Bronchial epithelial cell (primary cell): ENCODE measurements at regions not wholly inside any gene's neighbourhood (a gene's known extent, or its start where the extent isn't known, plus 50 kb on each side); places are given as distances from the start of the nearest gene placed in this dataset.
A peak's percentile ranks its signal among the peaks of the same experiment; 100 is the strongest.

Source experiments
- DNase-seq: peaks from one replicate; pipeline ENCODE4 v3.0.0-alpha.2; 2010; ENCODE audit warnings: low read depth
- FAIRE-seq: peaks from 2 replicates; lab custom pipeline; 2011; peaks lifted over from hg19 to GRCh38; lab: Jason Lieb, UNC
- H3K27me3 ChIP-seq: 2 replicates; pipeline ENCODE4 v1.5.1; 2011; ENCODE audit warnings: low read length; ENCODE audit not compliant: control insufficient read depth, insufficient read depth
- H3K36me3 ChIP-seq: 2 replicates; pipeline ENCODE4 v1.5.1; 2011; ENCODE audit warnings: low read length; ENCODE audit not compliant: control insufficient read depth, insufficient read depth
- H3K4me3 ChIP-seq: 2 replicates; pipeline ENCODE4 v1.5.1; 2011; ENCODE audit warnings: mild to moderate bottlenecking, low read depth, low read length, control low read depth
- TF ChIP-seq, protein P1 (sequence below): IDR thresholded peaks from 2 replicates; pipeline ENCODE4 v1.5.1; 2011; ENCODE audit warnings: mild to moderate bottlenecking, moderate library complexity, low read length, control low read depth, inconsistent platforms; ENCODE audit not compliant: insufficient read depth, severe bottlenecking

DNA sequence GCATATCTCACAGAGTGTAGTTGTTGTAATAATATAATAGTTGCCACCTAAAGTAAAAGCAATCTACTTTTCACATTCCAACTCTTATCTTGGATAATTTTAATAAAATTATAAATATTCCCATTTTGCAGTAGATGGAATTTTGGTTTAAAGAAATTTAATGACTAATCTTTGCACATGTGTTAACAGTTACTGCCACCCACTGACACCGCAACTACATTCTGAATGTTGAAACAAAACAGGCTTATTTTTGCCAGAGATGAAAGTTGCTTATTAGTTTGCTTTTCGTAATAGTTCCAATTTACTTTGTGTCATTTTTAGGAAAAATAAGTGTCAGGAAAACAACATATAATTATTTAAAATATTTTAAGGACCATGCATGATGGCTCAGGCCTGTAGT lies 557.5 kb upstream of the PCDH15 start:
- Histone ChIP-seq H3K27me3 (no peaks in the 10 kb centered on the region), H3K36me3 (no peaks in the 10 kb centered on the region), H3K4me3 (no peak overlapping the region)
- no peak for DNase-seq
- FAIRE-seq, result no peak
- TF ChIP-seq, protein P1, sequence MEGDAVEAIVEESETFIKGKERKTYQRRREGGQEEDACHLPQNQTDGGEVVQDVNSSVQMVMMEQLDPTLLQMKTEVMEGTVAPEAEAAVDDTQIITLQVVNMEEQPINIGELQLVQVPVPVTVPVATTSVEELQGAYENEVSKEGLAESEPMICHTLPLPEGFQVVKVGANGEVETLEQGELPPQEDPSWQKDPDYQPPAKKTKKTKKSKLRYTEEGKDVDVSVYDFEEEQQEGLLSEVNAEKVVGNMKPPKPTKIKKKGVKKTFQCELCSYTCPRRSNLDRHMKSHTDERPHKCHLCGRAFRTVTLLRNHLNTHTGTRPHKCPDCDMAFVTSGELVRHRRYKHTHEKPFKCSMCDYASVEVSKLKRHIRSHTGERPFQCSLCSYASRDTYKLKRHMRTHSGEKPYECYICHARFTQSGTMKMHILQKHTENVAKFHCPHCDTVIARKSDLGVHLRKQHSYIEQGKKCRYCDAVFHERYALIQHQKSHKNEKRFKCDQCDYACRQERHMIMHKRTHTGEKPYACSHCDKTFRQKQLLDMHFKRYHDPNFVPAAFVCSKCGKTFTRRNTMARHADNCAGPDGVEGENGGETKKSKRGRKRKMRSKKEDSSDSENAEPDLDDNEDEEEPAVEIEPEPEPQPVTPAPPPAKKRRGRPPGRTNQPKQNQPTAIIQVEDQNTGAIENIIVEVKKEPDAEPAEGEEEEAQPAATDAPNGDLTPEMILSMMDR, result no peak

DNA sequence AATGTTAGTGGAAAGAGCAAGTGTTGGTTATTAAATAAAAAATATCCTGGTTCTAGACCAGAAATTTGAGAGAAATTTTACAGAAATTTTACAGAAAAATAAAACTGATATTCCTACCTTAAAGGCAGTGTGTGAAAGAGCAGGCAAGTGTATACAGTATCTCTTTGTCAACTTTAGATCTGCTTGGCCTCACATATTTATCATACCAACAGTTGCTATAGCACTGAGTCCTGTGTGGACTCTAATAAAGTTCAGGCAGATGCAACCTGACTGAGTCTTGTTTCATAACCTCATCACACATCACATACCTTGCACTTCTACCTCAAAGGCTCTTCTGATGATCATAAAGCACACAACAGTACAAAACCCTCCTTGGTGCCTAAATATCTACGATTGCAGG lies 552.4 kb upstream of the PCDH15 start:
- DNase-seq (peak; percentile 5), FAIRE-seq (no peak)
- Histone ChIP-seq H3K36me3 (no peaks in the 10 kb centered on the region), H3K27me3 (no peaks in the 10 kb centered on the region), H3K4me3 (no peak overlapping the region)
- TF ChIP-seq, protein P1, result no peak

DNA sequence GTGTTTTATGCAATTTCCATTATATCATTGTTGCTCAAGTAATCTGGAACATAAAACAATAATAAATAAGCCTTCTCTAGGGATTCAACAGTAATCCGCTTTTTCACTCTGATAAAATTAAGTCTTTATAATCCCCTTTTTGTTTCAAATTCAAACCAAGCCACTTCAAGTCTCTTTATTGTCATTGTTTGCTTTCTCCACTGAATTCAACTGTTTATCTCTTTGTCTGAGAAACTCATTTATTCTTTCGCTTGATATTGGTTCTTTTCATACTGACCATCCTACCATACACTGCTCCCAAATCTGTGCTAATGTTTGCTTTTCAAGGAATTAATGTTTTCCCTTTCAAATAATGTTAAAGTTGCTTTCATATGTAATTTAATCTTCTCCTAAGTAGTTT lies 550.4 kb upstream of the PCDH15 start:
- H3K27me3 ChIP-seq, result no peaks in the 10 kb centered on the region
- TF ChIP-seq, protein P1, result no peak
- H3K4me3 ChIP-seq, result no peak overlapping the region
- DNase-seq, result no peak
- no peak for FAIRE-seq
- H3K36me3 ChIP-seq, result no peaks in the 10 kb centered on the region

DNA sequence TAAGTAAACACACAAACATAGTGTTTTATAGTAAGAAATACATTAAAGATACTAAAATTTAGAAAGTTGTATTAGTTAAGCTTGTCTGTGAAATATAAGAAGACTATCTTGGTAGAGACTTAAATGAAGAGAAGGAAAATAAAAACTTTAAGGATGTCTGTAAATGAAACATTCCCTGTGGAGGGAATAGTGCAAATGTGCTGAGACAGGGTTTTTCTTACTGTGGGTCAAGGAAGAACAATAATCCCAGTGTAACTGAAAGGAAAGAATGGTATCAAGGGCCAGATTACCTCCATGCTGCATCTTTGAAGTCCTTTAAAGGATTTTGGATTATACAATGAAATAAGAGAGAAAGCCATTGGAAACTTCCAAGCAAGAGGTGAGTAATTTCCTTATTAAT lies 547.5 kb upstream of the PCDH15 start:
- FAIRE-seq, result no peak
- no peaks in the 10 kb centered on the region for H3K27me3 ChIP-seq
- TF ChIP-seq, protein P1, result no peak
- H3K36me3 ChIP-seq, result no peaks in the 10 kb centered on the region
- H3K4me3 ChIP-seq, result no peak overlapping the region
- DNase-seq, result no peak

DNA sequence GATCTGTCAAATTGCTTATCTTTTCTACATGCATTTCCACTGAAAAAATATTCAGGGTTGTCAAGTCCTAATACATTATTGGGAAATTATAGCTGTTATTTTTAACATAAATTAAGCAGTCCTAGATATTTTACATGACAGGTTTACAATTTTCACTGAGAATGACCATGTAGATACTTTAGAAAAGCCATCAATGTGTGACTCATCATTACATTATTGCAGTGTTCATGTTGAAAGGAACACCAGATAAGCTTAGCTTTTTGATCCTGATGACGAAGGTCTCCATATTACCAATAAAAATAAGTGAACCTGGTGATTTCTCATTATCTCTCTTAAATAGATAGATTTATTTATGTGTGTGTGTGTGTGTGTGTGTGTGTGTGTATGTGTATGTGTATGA lies 529.5 kb upstream of the PCDH15 start:
- TF ChIP-seq, protein P1, result no peak

DNA sequence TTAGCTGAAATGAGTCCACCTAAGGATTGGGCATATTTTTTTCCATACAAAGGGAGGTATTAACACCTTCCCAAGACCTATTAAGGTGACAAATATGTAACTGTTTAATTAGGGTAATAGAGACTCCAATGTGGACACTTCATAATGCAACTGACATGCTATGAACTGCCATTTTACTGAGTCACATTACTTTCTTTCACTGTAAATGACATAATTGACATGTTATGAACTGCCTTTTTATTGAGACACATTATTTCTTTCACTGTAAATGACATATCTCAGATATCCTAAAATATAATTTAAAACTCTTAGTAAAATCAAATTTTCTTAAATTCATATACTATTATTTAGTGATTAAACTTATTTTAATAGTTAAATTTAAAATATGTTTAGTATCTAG lies 528.8 kb upstream of the PCDH15 start:
- Histone ChIP-seq H3K4me3 (no peak overlapping the region), H3K36me3 (no peaks in the 10 kb centered on the region), H3K27me3 (no peaks in the 10 kb centered on the region)
- FAIRE-seq (no peak), DNase-seq (peak; percentile 38)
- TF ChIP-seq, protein P1, result no peak

More for the DNA sequence above, 529.5 kb upstream of the PCDH15 start:
- DNase-seq (no peak), FAIRE-seq (no peak)
- Histone ChIP-seq H3K36me3 (no peaks in the 10 kb centered on the region), H3K27me3 (no peaks in the 10 kb centered on the region), H3K4me3 (no peak overlapping the region)
